Amniotic epithelial cell (primary cell): ENCODE measurements at regions not wholly inside any gene's neighbourhood (a gene's known extent, or its start where the extent isn't known, plus 50 kb on each side); places are given as distances from the start of the nearest gene placed in this dataset.
"Not testable (repeated sequence)": the region's sequence is repeated elsewhere in the genome, so short reads cannot be mapped to it uniquely, and the experiment has no call there.

Source experiments
- DNase-seq: peaks from one replicate; pipeline ENCODE4 v3.0.0-alpha.2; 2010; ENCODE audit warnings: low read depth

DNA sequence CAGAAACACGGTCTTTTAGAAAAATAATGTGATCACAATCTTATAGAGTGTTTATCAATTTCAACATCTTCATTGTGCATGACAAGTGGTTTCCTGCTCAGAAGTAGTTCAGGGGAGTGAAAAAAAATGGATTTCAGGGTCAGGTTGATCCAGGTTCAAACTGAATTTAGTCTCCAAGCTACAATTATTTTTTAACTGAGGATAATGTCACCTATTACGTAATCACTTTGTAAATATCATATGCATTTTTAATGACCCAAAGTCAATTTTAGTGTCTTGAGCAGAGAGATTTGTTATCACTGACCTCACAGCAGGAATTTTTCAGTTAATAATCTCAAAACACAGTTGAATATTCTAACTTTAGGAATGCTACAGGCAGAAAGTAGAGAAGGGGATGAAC, 627.2 kb upstream of the LUZP2 start:
- DNase-seq = no peak

DNA sequence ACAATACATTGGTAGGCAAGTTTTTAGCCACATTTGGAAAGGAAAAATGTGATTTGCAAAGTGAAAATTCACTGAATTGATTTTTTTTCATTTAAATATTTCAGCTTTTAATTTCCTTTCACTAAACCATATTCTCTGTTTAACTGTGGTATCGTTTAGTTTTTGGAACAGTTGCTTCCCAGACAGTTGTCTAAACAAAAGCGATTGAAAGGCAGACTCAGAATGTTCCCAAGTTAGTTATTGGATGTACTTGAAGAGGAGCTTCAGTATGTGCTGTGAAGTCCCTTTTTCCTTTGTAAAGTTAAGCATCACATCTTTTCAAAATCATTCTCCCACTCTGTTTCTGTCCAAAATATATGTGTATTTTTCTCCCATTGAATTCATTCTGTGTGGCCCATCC, 623.4 kb upstream of the LUZP2 start:
- no peak for DNase-seq

DNA sequence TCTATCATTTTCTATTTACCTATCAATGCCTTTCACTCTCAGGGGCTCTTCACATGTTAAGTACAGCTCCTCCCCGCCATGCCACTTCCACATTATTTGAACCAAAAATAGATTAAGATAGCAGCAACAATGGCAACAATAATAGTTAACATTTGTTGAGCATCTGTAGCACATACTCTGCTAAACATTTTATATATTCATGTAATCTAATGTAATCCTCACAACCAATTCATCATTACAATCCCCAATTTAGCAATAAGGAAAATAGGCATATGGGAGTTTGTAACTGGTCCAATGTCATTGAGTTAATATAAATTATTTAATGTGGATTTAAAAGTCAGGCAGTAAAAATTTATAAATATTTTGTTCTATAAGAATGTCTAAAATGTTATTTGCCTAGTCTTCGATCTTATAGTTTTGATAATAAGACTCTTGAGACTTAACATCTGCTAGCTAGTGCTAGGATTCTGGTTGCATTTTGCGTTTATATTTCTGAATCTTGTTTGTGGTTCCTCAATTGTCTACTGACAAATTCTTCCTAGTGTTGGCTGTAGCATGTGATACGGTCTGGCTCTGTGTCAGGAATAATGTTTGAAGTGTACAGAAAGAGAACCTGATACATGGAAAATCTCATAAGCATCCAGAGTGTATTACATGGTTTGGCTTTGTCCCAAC, 621.5 kb upstream of the LUZP2 start:
- no peak for DNase-seq

DNA sequence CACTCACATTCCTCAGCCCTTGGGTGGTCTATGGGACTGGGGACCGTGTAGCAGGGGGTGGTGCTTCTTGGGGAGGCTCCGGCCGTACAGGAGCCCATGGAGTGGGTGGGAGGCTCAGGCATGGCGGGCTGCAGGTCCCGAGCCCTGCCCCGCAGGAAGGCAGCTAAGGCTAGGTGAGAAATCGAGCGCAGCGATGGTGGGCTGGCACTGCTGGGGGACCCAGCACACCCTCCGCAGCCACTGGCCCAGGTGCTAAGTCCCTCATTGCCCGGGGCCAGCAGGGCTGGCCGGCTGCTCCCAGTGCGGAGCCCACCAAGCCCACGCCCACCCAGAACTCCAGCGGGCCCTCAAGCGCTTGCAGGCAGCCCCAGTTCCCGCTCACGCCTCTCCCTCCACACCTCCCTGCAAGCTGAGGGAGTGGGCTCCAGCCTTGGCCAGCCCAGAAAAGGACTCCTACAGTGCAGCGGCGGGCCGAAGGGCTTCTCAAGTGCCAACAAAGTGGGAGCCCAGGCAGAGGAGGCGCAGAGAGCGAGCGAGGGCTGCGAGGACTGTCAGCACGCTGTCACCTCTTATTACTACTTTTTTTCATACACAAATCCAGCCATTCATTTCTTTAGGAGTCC, 613.3 kb upstream of the LUZP2 start:
- not testable (repeated sequence) for DNase-seq

DNA sequence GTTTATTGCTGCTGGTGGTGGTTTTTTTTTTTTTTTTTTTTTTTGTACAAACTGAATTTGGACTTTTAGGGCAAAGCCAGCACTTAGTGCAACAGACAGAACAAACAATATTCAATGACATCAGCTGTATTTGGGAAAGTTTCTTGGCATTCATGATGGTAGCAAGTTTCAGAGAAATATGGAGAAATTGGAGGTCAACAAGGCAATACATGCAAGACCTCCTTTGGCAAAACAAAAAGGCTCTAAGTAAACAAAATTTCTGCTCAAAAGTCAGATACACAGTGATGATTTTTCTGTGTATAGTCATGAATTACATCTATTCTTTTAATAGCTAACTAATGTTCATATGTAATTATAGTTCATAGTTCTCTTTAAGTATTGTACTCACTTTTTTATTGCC, 612.5 kb upstream of the LUZP2 start:
- no peak for DNase-seq

DNA sequence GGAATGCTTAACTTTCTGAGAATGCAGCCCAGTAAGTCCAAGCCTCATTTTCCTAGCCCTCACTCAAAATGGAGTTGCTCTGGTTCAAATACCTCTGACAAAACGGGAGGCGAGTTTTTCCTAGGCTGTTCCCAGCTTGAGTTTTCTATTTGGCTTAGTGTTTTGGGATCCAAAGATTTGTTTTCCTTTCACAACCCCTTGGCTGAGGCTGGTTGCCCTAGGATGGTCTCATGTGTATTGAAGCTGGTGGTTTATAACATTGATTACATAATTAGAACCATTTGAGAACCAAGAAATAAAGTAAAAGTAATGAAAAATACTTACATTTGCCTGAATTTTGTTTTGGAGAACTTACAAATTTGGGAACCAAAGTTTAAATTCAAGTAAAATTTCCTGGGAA, 611.1 kb upstream of the LUZP2 start:
- no peak for DNase-seq

DNA sequence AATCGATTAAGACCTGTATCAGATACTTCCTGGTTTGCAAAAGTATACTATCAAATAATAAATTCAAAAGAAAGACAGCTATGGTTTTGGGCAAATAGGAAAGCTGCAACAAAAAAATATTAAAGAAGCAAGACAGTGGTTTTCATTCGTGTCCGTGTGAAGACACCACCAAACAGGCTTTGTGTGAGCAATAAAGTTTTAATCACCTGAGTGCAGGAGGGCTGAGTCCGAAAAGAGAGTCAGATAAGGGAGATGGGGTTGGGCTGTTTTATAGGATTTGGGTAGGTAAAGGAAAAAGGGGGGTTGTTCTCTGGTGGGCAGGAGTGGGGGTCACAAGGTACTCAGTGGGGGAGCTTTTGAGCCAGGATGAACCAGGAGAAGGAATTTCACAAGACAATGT, 609.7 kb upstream of the LUZP2 start:
- DNase-seq = not testable (repeated sequence)

DNA sequence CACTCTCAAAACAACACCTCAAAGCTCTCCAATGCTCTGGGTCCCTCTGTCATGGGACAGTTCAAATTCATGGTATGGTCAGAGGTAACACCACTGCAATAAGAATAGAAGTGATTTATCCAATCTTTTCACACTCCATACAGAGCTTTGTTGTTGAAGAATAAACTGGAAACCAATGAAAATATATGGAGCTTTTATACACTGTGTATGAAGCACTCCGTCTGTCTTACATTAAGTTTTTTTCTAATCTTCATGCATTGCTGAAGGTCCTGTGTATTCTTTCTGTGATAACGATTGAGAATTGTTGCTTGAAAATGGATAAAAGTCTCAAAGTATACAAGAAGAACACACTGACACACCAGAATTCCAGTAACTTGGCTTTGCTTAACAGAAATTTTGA, 603.7 kb upstream of the LUZP2 start:
- no peak for DNase-seq

DNA sequence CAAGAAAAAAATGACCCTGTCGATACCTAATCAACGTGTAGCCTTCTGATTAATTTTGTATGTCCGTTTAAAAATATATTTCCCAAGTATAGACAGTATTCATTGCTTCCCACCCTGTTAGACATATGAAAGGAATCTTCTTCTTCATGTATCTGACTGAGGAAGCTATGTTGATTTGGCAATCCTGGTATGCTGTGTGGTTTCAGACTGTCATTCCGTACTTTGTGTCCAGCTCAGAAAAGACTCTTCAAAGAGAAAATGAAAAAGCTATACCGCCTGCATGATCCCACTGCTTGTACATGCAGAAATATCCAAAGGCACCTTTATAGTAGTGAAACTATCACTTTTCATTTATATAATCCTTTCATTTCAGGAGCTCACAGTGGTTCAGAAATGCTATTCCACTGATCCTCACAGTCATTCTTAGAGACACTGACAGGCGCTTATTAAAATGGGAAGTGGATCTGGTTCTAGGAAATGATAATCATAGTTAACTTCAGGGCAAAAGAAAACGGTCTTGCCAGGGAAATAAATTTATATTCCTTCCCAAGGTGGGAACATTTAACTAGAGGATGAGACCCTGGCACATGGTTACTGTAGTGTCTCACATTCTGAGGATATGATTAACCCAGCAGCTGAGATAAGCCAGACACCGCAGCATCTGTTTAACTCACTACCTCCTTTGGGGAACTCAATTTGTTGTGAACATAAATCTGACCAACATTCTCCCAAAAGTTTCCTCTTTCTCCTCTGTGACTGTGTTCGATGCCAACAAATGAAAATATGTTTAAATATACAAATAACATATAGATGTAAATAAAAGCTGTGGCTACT, 599.2 kb upstream of the LUZP2 start:
- DNase-seq = peak; percentile 97

DNA sequence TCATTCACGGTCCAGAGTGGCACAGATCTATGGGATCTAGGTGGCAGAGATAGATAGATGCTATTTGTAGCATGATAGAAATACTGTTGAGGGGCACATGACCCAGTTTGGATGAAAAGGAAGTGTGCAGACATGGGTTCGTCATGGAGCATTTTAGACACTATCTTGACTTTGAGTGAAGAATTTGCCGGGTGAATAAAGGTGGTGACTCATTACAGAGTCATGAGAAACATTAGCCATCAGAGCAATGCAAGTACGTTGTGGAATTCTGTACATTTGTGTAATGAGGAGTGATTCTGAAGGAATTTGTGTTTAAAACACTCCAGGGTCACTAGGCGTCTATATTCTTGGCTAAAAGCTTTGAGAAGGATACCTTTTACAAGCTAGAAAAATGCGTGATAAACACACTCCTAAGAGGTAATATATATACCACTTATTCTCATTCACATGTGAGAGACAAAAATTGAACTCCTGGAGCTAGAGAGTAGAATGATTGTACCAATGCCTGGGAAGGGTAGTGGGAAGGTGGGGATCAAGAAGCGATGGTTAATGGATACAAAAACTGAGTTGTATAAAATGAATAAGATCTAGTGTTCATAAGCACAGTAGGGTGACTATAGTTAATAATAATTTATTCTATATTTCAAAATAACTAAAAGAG, 593.7 kb upstream of the LUZP2 start:
- peak; percentile 89 for DNase-seq

DNA sequence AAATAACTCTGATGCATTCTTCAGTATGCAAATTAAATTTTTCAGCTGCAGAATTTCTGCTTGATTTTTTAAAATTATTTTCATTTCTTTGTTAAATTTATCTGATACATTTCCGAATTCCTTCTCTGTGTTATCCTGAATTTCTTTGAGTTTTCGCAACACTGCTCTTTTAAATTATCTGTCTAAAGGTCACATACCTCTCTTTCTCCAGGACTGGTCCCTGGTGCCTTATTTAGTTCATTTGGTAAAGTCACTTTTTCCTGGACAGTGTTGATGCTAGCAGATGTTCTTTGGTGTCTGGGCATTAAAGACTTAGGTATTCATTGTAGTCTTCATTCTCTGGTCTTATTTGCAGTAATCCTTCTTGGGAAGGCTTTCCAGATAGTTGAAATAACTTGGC, 577.4 kb upstream of the LUZP2 start:
- no peak for DNase-seq

DNA sequence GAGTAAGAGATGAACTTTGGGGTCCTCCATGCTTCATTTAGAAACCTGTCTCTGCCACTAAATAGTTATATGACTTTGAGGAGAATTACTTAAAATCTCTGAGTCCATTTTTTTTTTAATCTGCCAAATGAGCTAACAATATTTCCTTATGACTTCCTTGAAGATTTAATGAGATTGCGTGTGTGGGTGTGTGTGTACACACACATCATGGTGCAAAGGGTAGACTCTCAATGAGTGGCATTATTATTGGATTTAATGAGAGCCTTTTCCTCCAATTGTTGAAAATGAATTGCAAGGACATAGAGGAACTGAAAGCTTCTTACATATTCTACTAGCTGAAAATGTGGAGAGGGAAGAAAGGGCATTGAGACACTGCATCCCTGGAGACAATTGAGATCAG, 573.5 kb upstream of the LUZP2 start:
- DNase-seq = no peak

DNA sequence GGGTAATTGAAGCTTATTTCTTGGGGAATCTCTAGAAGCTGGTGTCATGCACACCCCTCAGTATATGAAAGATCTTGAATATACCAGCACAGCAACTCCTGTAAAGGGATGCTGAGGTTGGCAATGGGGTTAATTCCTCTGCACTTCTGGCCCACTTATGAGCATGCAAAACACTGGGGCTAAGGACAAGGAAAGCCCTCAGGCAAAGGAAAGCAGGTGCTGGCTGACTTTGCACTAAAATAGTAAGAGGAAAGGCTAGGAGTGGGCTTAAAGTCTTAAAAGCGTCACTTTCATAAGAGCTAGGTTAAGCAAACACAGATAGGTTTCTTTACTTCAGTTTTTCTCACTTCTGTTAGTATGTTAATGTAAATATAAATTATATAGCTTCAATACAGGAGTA, 572.6 kb upstream of the LUZP2 start:
- DNase-seq = no peak

DNA sequence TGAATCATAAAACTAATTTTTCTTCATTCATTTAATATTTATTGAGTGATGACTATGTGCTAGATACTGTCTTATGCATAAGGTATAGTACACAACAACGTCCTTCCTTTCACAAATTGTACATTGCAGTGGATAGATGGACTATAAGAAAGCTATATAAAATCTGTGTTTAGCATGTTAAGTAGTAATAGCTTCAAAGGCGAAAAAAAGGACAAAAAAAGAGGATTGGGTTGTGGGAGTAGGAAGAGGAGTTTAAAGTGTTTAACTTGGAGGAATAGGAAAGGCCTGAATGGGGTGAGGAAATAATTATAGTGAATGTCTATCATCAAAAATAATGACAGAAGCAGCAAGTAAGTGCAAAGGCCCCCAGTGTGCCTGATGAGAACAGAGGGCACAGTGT, 565.4 kb upstream of the LUZP2 start:
- DNase-seq = no peak

DNA sequence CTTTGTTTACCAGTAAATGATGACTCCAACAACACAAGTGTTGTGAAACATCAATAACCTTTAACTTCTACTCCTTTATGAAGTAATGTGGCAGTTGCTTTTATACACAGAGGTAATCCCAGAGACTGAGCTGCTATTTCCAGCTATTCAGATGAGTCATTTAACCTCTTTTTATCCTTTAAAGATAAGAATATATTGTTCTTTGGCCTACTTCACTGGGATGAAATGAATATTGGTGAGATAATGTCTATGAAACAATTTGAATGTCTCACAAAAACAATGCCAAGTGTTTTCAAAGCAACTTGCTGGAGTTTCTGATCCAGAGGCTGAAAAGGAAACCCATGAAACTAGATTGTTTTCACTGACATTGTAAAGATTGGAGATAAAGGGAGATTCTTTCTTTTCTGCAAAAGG, 564.4 kb upstream of the LUZP2 start:
- peak; percentile 93 for DNase-seq

DNA sequence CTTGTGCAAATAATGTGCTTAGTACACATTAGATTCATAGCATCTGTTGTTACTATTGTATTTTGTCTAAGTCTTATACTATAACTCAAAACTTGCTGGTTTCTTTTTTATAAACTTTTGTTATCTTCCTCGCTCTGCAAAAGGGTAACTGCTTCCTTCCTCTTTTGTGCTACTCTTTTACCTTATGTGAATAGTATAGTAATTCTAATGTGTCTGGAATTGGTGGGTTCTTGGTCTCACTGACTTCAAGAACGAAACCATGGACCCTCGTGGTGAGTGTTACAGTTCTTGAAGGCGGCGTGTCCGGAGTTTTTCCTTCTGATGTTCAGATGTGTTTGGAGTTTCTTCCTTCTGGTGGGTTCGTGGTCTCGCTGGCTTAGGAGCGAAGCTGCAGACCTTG, 563.1 kb upstream of the LUZP2 start:
- no peak for DNase-seq

DNA sequence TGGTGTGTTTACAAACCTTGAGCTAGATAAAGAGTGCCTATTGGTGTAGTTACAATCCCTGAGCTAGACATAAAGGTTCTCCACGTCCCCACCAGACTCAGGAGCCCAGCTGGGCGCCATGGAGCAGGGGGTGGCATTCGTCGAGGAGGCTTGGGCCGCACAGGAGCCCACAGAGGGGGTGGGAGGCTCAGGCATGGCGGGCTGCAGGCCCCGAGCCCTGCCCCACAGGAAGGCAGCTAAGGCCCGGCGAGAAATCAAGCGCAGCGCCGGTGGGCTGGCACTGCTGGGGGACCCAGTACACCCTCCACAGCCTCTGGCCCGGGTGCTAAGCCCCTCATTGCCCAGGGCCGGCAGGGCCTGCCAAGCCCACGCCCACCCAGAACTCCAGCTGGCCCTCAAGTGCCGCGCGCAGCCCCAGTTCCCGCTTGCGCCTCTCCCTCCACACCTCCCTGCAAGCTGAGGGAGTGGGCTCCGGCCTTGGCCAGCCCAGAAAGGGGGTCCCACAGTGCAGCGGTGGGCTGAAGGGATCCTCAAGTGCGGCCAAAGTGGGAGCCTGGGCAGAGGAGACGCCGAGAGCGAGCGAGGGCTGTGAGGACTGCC, 562.1 kb upstream of the LUZP2 start:
- DNase-seq = not testable (repeated sequence)

DNA sequence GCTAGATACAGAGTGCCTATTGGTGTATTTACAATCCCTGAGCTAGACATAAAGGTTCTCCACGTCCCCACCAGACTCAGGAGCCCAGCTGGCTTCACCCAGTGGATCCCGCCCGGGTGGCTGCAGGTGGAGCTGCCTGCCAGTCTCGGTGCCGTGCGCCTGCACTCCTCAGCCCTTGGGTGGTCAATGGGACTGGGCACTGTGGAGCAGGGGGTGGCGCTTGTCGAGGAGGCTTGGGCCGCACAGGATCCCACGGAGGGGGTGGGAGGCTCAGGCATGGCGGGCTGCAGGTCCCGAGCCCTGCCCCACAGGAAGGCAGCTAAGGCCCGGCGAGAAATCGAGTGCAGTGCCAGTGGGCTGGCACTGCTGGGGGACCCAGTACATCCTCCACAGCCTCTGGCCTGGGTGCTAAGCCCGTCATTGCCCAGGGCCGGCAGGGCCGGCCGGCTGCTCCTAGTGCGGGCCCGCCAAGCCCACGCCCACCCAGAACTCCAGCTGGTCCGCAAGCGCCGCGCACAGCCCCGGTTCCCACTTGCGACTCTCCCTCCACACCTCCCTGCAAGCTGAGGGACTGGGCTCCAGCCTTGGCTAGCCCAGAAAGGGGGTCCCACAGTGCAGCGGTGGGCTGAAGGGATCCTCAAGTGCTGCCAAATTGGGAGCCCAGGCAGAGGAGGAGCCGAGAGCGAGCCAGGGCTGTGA, 554.6 kb upstream of the LUZP2 start:
- DNase-seq = not testable (repeated sequence)

DNA sequence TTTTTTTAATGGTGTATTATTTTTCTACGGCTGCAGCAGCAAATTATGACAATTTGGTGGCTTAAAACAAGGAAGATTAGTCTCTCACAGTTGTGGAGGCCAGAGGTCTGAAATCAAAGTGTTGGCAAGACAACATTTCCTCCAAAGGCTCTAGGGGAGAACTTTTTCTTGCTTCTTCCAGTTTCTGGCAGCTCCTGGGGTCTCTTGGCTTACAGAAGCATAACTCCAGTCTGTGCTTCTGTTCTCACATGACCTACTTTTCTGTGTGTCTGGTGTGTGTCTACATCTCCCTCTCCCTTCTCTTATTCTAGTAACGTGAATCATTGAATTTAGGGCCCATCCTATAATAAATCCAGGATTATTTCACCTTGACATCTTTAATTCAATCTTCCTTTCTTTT, 551.9 kb upstream of the LUZP2 start:
- DNase-seq = no peak

DNA sequence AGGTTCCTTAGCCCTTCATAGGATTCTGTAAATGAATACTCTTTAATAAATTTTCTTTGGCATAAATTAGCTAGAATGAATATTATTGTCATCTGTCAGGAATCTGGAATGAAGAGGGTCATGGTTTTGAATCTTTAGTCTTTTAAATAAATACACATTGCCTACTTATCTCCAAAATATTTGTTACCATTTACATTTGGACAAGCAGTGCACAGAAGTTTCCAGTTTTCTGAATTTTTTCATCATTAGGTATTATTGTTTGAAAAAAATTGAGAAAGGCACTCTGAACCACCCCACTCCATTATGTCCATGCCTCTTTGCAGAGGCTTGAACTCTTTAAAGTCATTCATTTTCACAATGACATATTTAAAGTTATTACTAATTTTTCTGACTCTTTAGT, 549.0 kb upstream of the LUZP2 start:
- DNase-seq = no peak

DNA sequence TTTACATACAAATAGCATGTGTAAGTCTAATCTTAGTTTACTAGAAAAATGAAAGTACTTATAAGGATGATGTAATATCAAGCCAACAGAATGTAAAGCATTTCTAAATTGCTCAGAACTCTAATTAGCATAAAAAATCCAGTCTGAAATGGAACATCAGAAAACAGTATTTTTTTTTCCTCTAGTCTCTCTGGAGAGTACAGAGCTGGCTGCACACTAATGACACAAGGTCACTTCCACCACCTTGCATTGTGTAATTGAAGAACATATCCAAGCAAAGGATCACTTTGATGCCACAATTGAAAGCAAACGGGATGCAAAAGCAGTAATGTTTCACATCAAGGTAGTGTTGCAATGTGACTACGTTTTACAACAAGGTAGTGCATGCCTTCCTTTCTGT, 548.0 kb upstream of the LUZP2 start:
- DNase-seq = no peak
